Cerebellar cortex (tissue), 1 donor: ENCODE measurements at regions not wholly inside any gene's neighbourhood (a gene's known extent, or its start where the extent isn't known, plus 50 kb on each side); places are given as distances from the start of the nearest gene placed in this dataset.

Experiments
- DNase-seq: peaks from one replicate; pipeline ENCODE4 v3.0.0-alpha.2; 2015; ENCODE audit warnings: low spot score

DNA sequence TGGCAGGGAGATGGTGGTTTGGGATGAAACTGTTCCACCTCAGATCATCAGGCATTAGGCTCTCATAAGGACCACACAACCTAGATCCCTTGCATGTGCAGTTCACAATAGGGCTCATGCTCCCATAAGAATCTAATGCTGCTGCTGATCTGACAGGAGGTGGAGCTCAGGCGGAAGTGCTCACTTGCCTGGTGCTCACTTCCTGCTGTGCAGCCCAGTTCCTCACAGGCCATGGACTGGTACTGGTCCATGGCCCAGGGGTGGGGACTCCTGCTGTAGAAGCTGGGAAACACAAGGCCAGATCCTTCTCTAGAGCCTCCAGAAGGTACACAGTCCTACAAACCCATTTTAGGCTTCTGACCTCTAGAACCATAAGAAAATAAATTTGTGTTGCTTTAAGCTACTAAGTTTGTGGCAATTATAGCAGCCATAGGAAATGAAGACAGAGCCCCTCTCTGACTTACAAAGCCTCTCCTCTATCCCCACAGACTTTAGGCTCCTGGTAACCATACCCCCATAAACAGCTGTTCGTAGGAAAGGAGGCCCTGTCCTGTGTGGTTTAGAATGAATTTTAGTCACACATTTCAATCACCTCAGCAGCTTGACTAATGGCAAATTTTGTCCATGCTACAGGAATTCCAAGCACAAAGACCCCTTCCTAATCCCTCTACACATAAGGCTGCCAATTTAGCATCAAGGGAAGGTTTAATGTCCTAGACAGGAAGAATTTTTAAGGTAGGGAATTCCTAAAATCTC is 206.1 kb upstream of the PHYHIPL start:
- DNase-seq, result no peak

DNA sequence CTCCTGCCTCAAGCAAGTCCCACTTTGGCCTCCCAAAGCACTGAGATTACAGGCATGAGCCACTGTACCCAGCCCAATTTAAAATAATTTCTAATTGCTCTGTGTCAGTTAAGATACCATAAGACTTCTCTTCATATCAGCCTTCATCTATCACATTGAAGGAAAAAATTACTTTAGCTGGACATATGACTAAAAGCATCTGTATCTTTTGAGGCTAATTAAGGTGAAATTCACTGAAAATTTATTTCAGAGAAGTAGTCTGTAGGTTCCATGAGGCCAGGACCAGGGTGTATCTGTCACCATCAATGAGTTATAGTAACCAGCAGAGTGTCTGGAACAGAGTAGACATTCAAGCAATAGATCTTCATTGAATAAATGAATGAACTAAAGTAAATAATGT is 205.2 kb upstream of the PHYHIPL start:
- no peak for DNase-seq

- DNase-seq, result no peak
Observed at GRCh38 chr10:58971796-58972491, 204.5 kb upstream of the PHYHIPL start.

DNA sequence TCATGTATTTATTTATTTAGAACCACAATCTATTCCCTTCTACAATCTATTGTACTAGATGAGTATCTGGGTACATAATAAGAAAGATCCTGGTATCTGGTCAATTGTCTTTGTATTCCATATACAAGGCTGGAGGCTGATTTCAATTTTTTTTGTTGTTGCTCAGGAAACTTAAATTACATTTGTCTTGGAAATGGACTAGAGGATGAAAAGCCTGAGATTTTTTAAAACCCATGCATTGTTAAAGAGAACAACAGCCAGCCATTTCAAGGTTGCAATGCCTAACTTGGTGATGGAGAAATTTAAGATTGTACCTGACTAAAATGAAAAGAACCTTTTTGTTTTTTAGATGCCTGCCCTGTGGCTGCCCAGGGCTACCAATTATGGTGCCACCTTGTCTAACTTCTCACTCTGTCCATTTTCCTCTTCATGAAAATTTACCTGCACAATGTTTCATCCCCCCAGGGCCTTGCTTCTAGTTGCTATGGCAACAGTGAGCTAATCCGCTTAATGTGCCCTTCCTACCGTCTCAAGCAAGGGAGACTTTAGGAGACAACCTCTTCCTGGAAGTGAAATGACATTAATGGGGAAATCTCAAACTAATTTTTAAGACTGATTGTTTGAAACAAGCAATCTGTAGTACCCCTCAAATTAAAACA is 203.7 kb upstream of the PHYHIPL start:
- DNase-seq, result no peak

DNA sequence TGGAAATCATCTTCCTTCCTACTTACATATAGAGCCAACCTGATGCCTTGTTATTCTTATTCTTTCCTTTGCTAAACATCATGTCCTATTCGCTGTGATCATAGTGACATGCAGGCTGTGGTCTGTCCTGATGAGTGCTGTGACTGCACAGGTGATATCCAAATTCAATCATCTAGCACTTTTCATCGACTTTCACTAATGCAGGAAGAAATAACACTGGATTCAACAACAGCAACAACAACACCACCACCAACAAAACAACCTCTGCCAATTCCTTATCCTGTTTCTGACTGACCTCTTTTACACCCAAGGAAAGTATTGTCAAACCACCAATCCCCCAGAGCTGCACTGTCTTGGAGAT is 203.2 kb upstream of the PHYHIPL start:
- no peak for DNase-seq

DNA sequence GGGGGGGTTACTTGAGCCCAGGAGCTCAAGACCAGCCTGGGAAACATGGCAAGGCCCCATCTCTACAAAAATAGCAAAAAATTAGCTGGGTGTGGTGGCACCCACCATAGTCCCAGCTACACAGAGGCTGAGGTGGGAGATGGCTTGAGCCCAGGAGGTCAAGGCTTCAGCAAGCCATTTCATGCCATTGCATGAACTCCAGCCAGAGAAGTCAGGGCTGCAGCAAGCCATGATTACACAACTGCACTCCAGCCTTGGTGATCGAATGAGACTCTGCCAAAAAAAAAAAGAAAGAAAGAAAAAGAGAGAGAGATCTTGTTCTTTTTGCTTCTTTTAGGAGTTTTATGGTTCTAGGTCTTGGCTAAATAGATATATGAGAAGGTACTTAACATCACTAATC is 200.2 kb upstream of the PHYHIPL start:
- DNase-seq, result no peak

- DNase-seq, result no peak
Observed at GRCh38 chr10:58979711-58980110, 196.7 kb upstream of the PHYHIPL start.

- no peak for DNase-seq
Observed at GRCh38 chr10:58980826-58981415, 195.5 kb upstream of the PHYHIPL start.

DNA sequence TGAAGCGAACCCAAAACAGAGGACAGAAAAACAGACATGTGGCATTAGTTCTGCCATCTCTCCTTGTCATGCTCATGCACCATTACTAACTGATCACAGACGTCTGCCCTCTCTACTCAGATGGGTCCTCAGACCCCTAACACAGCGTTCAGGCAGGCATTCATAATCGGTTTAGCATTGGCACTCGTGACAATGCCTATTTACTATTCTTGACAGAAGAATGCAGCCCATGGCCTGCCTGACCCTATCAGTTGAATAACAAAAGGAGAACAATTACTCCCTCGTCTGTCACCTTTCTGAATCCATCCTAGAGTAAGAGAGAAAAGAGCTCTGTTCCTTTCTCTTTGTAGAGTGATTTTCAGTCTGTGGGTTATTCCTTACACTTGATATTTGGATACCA is 194.6 kb upstream of the PHYHIPL start:
- no peak for DNase-seq

DNA sequence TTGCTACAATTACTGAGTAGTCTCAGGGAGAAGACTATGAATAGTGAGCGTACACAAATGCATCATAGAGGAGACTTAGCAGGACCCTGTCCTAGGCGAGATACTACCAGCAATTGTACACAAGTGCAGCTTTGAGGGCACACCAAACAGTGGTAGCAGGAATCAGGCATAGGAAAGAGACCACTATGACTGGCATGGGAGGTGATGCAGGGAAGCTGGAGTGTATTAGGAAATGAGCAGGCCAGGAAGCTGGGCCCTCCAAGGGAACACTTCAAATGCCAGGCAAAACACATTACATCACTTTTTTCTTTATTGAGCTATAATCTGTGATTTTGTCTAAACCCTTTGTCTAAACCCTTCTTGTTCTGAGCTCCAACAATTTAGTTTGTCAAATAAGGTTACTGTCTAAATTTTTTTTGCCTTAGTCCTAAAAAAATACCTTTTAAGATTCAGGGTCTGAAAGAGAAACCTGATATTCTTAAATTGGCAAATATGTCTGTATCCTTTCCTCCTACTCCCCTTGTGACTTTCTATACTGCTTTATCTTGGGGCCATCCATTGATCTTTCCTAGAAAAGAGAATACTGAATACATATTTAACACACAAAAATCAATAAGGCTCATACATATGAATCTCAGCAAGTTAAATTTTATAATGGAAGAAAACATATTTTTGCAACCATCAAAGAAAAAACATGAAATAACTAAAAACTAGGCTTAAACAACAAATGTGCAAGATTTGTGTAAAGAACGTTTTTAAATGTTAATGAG is 193.8 kb upstream of the PHYHIPL start:
- DNase-seq, result no peak

GRCh38 chr10:58985216-58985615 is 191.2 kb upstream of the PHYHIPL start:
- DNase-seq, result no peak

- no peak for DNase-seq
Observed at GRCh38 chr10:58989486-58990039, 186.9 kb upstream of the PHYHIPL start.

GRCh38 chr10:58990693-58991092 is 185.8 kb upstream of the PHYHIPL start:
- DNase-seq, result no peak

DNA sequence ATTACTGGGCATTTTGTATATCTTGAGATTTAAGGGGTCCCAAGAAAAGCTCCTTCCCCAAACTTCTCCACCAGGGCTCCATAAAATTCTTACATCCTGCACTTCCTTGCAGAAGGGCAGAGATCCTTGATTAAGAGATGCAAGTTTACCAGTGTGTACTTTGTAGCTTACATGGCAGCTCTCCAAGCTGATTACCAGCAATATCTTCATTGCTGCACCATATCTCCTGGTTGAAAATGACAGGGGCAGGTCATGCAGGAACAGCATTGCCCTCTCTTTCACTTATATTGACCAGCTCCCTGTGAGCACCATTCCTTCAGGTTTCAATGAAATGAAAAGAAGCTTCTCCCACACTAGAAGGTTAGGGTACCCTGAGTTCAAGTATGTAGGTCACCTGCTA is 184.6 kb upstream of the PHYHIPL start:
- DNase-seq, result no peak

GRCh38 chr10:58992830-58993460 is 183.5 kb upstream of the PHYHIPL start:
- no peak for DNase-seq

DNA sequence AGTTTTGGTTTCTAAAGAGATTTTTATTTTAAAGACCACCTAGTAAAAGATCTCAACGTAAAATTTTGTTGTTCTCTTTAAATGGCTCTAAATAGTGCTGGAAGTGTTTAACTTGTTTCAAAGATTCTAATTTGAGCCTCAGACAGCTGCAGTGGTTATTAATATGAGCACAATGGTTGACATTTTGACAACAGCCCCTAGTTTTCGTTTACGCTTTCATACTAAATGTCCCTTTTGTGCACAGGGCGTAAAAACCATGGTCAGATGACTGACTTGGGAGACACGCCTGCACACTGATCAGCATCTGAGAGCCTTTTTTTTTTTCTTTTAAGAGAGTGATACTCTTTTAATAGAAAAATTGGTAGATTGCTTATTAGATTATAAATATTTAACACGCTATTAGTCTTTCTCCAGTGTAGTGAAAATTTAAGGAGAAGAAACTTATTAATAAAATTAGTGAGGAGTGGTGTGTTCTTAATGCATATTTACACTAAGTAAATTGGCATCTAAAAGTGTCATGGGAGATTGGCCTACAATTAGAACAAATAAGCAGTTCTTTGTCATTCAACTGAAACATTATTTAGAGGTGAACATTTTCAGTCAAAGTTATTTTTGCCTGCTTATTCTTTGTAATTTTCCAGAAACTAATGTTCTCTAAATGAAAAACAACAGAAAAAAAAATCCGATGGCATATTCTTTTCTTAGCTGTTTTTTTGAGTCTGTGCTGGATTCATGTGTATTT is 182.8 kb upstream of the PHYHIPL start:
- no peak for DNase-seq

- no peak for DNase-seq
Observed at GRCh38 chr10:58994226-58995057, 182.0 kb upstream of the PHYHIPL start.

DNA sequence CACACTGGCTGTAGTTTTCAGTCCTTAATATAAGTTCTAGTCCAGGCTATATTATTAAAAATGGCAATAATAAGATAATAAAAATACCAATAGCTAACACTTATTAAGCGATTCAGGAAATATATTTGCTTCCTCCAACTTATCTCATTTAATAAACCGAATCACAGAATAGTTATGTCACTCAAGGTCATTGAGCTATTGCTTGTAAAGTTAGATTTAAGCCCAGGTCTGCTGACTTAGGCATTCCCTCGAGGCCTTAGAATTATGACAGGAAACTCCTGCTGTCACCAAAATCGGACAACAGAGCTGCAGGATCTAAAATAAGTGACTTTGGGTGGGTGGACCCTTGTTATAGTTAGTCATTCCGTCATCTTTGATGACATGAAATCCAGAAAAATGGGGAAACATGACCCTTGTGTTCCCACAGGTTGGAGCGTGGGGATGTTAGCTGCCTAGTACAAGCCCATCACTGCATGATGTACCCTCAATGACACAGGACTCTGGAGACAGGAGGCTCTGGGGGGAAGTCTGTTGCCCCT is 181.3 kb upstream of the PHYHIPL start:
- no peak for DNase-seq

- no peak for DNase-seq
Observed at GRCh38 chr10:58996063-58996462, 180.4 kb upstream of the PHYHIPL start.
